GM21515 (cell line): ENCODE measurements at regions not wholly inside any gene's neighbourhood (a gene's known extent, or its start where the extent isn't known, plus 50 kb on each side); places are given as distances from the start of the nearest gene placed in this dataset.
A peak's percentile ranks its signal among the peaks of the same experiment; 100 is the strongest.
"Not testable (repeated sequence)": the region's sequence is repeated elsewhere in the genome, so short reads cannot be mapped to it uniquely, and the experiment has no call there.

Source experiments
- ATAC-seq: cut with Tn5 transposase; IDR thresholded peaks from one replicate; pipeline ENCODE4 v1.9.1; 2021; ENCODE audit not compliant: unreplicated experiment

DNA sequence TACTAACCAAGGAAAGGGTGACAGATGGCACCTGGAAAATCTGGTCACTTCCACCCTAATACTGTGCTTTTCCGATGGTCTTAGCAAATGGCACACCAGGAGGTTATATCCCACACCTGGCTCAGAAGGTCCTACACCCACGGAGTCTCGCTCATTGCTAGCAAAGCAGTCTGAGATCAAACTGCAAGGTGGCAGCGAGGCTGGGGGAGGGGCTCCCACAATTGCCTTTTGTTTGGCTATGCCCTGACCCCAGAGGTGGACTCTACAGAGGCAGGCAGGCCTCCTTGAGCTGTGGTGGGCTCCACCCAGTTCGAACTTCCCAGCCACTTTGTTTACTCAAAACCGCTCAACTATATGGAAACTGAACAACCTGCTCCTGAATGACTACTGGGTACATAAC is 50.3 kb upstream of the UGT2B15 start:
- ATAC-seq, result not testable (repeated sequence)

DNA sequence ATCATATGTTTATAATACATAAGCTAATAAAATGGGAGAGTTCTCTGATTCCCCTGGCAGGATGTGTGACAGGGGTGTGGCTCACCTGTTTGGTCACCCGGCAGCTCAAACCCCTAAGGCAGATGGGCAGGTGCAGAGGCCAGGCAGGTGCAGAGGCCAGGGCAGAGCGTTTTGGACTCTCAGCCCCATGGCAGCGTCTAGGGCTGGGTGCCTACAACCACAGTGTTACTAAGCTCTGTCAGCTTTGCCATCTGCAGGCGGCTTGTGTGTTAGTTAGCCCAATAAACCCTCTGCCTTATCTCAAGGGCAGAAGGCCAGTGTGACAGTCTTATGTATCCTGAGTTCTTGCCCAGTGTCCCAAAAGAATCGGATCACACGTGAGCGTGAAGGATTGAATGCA is 54.0 kb upstream of the UGT2B15 start:
- no peak for ATAC-seq

DNA sequence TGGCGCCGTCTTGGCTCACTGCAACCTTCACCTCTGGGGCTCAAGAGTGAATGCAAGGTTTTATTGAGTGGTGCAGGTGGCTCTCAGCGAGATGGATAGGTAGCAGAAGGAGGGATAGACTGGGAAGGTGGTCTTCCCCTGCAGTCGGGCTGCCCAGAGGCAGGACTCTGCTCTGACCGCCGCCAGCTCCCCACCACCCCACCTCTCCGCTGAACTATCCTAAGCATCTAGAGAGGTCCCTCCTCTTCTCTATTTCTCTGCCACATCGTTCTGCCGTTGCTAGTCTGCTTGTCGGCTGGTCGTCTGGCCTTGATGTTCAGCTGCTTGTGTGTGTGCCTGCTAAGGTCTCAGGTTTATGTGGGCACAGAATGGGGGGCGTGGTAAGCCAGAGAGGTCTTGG is 54.5 kb upstream of the UGT2B15 start:
- no peak for ATAC-seq

DNA sequence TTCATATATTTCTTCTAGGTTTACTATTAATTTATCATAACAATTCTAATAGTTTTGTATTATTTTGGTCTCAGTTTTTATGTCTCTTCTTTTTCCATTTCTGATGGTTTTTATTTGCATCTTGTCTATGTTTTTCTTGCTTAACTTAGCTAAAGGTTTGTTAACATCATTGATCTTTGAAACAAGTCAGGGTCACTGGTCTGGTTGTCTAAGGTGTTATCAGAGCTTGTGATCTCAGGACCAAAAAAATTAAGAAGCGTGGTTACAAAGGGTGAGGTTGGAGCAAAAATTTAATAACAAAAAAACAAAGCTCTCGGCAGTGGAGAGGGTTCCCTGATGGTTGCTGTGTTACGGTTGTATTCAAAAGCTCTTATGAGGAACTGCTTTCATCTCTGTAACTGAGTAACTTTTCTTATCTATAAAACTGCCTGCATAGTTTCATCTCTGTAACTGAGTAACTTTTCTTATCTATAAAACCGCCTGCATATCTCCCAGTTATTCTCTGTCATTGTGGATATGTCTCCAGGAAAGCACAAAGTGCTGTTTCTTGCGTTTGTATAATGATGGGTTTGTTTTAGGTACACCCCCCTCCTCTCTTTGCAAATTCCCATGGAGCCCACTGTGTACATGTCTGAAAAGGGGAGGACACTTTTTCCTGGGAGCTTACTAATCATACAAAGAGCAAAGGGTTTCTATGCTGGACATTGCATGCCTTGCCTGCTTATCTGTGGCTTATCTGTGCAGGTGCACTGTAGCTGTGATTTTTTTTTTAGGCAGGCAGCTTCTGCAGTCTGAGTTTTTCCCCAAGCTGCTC is 62.4 kb upstream of the UGT2B15 start:
- ATAC-seq, result peak; percentile 83

DNA sequence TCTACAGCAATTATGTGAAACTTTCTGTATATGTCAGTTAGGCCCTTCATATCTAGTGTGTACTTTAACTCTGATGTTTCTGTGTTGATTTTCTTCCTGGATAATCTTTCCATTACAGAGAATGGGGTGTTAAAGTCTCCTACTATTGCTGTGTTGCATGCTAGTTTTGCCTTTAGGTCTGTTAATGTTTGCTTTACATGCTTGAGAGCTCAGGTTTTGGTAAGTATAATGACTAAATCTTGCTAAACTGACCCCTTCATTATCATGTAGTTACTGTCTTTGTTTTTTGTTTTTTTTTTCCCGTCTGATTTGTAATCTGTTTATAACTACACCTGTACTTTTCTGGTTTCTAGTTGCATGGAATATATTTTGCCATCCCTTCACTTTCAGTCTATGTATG is 63.6 kb upstream of the UGT2B15 start:
- peak; percentile 44 for ATAC-seq

DNA sequence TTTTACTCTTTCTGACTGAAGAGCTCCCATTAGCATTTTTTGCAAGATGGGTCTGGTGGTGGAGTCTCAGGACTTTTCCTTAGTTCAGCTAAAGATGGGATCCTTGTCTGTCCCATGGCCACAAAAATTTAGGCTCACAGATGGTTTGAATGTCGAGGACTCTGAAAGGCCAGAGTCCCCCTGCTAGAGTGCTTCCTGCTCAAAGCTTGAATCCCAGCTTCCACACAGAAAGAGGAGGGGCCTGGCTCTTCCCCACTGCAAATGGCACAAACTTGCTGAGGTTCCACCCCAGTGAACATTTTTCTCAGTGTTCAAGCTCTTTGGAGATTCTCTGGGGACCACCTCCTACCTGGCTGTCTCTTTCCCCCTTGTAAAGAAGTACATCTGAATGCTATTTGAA is 64.7 kb upstream of the UGT2B15 start:
- ATAC-seq, result no peak

DNA sequence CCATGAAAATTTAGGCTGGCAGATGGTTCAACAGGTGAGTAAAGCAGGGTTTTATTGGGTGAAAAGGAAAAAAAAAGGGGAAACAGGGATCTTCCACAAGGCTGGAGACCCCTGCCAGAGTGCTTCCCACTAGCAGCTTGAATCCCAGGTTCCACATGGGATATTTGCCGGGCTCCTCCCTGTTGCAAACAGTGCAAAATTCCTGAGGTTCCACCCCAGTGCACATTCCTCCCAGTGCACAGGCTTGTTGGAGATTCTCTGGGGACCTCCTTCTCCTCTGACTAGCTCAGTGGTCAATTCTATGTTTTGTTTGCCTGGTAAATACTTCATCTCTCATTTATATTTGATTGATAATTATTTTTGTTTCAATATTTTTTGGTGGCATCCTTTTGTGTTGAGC is 66.4 kb upstream of the UGT2B15 start:
- no peak for ATAC-seq

DNA sequence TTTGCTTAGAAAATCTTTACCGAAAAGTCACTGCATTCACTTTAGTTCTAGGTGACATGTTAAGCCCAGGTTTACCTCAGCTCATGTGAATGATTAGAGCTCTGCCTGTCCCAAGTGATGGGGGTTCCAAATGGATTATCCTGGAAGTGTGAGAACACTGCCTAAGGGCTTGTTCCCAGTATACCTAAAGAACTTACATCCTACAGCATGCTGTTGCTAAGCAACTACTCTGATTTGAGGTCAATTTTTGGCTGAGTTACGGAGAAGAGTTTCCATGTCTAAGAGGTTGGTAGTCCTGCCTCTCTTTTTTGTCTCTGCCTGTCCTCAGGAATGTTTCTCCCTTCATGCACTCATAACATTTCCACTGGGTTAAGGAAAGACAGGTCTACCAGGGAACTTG is 67.6 kb upstream of the UGT2B15 start:
- ATAC-seq, result no peak

DNA sequence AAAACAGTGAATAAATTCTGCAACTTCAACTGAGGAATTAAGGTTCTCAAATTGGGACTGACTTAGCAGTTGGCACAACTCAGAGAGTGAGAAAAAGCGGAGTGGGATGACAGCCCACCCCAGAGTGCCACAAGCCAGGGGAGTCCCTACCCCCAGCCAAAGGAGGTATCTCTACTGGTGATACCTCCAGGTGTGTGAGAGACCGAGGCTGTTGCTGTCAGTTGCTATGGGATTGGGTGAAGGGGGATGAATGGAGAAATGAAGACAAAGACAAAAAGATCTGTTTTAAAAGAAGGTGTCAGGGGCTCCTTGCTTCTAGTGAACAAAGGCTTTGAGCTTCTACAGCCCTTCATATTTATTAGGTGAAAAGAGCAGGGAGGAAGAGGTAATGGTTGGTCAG is 71.4 kb upstream of the UGT2B10 start:
- ATAC-seq, result no peak

DNA sequence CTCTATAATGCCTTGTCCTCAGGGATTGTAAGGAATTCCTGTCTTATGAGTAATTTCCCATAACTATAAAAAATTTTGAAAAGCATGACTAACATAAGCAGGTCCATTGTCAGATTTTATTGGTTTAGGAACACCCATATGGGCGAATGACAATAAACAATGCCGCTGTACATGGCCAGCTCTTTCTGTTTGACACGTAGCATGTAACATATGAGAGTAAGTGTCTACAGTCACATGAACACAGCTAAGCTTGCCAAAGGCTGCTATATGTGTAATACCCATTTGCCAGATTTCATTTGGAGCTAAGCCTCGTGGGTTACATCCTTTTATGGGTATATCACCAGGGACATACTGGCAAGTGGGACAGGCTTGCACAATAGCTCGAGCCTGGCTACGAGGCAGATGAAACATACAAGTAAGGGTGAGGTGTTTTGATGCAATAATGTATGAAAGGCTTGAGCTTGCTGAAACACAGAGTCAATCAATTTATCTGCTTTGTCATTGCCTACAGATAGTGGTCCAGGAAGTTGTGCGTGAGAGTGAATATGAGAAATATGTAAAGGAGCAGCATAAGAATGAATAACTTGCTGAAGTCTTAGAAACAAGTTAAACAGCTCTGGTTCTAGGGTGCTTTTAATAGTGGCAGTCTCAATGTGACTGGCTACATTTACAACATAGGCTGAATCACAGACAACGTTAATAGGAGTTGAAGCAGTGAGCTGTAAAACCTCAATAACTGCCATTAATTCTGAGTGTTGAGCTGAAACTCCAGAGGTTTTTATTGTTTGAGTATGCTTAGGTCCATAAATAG is 67.4 kb upstream of the UGT2B10 start:
- ATAC-seq, result no peak

DNA sequence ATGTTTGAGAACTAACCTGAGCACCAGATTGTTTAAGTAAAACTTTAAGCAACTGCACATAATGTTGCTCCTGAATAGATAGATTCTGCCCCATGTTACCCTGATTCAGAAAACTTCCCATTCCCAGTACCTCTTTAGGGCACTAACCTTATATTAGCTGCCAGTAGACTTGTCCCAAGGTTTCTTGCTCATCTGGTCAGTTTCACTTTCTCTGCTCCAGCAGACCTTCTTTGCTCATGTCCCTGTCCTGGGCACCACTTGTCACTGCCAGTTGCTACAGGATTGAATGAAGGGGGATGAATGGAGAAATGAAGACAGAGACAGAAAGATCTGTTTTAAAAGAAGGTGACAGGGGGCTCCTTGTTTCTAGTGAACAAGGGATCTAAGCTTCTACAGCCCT is 65.2 kb upstream of the UGT2B10 start:
- ATAC-seq, result no peak

DNA sequence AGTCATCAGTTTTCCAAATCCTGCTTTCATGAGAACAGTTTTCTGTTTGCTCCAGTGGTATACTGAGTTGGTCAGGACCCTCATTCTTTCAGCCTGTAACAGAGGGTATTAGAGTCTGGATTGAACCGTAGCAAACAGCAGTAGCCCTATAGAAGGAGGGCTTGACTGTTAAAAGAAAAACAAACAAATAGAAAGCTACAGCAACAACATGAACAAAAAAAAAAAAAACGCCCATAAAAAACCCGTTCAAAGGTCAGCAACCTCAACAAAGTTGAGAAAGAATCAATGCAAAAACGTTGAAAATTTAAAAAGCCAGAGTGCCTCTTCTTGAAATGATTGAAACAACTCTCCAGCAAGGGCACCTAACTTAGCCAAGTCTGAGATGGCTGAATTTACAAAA is 64.7 kb upstream of the UGT2B10 start:
- ATAC-seq, result no peak

DNA sequence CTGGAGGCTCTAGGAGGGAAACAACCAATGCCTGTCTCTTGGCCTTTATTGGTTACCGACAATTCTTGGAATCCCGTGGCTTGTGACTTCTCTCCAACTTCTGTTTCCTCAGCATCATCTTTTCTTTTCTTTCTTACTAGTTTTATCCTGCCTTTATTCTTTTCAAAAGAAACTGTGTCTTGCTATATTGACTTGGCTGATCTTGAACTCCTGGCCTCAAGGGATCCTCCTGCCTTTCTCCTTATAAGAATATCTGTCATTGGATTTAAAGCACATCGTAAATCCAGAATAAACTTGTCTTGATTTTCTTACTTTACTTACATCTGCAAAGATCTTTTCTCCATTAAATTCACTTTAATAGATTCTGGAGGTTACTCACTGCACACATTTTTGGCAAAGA is 49.9 kb upstream of the UGT2B10 start:
- ATAC-seq, result no peak
